ENCODE measurements at regions not wholly inside any gene's neighbourhood (a gene's known extent, or its start where the extent isn't known, plus 50 kb on each side); places are given as distances from the start of the nearest gene placed in this dataset.

DNA sequence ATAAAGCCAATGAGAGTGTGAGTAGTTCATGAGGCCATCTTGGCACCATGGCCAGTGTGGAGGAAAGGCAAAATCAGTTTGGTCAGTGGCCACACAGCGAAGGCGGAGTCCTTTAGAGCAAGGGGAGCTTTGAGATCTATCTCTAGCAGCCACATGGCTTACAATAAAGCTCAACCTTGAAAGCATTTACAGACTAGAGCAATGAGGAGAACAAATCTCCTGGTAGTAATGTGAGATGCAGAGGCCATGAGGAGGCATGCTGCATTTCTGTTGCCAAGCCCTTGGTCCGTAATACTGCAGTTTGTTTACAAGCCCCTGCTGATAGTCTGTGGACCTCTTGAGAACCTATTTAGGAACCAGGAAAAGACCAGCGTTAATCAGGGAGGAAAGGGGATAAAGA, 381.5 kb upstream of the C2CD4B start:
- Mint-ChIP-seq H3K4me1 (ENCODE audit: low read depth) (peaks cover 2% of the 10 kb centered on the region), H3K27ac (no peak overlapping the region)

DNA sequence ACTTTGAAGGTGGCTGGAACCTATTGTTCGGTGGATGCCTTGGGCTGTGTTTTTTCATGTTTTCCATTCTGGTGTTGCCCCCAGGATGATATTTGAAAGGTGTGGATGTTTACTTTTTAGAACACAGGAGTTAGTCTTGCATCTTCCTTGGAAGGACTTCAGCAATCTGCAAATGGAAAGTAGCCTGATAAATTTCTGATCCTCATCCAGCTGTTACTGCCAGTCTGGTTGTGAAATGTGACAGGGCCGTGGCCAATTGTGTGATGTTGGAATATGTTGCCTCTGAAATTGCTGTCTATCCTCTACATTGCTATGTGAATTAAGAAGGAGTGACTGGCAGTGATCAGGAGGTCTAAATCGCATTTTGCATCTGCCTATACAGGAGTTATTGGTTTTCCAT, 382.5 kb upstream of the C2CD4B start:
- Mint-ChIP-seq H3K27ac (no peak overlapping the region), H3K4me3 (no peak overlapping the region), H3K36me3 (ENCODE audit: low read depth) (no peaks in the 10 kb centered on the region), H3K9me3 (peaks cover 5% of the 10 kb centered on the region), H3K27me3 (peaks cover 18% of the 10 kb centered on the region), H3K4me1 (ENCODE audit: low read depth) (peaks cover 2% of the 10 kb centered on the region)
- no peak for DNase-seq

More for the DNA sequence above, 381.5 kb upstream of the C2CD4B start:
- Mint-ChIP-seq H3K4me3 (no peak overlapping the region), H3K27me3 (peaks cover 13% of the 10 kb centered on the region), H3K36me3 (ENCODE audit: low read depth) (no peaks in the 10 kb centered on the region), H3K9me3 (no peaks in the 10 kb centered on the region)
- no peak for DNase-seq

DNA sequence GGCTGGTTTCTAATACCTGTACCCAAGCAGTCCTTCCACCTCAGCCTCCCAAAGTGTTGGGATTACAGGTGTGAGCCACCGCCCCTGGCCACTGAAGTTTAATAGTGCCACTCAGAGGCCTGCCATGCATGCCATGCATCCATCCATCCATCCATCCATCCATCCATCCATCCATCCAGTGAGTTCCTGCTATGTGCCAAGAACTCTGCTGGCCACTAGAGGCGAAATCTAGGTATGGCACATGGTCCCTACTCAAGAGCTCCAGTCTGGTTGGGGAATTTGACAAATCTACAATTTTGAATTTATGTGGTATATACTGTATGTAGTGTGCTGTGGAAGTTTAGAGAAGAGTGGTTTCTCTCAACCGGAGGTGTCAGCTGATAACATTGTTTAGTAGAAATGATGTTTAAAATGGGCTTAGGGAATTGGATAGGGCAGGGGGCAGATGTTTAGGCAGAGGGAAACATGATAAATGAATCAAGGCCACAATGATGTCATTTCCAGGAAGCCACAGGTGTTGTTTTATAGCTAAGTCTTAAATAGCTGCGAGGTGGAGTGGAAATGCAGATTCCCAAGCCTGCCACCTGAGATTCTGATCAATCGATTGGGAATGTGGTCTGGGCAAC, 384.4 kb upstream of the C2CD4B start:
- no peak overlapping the region for H3K4me3 Mint-ChIP-seq
- peaks cover 18% of the 10 kb centered on the region for H3K27me3 Mint-ChIP-seq
- no peak for DNase-seq
- peaks cover 6% of the 10 kb centered on the region for H3K9me3 Mint-ChIP-seq
- H3K27ac Mint-ChIP-seq: no peak overlapping the region
- peaks cover 2% of the 10 kb centered on the region for H3K4me1 Mint-ChIP-seq (ENCODE audit: low read depth)
- H3K36me3 Mint-ChIP-seq (ENCODE audit: low read depth): no peaks in the 10 kb centered on the region

DNA sequence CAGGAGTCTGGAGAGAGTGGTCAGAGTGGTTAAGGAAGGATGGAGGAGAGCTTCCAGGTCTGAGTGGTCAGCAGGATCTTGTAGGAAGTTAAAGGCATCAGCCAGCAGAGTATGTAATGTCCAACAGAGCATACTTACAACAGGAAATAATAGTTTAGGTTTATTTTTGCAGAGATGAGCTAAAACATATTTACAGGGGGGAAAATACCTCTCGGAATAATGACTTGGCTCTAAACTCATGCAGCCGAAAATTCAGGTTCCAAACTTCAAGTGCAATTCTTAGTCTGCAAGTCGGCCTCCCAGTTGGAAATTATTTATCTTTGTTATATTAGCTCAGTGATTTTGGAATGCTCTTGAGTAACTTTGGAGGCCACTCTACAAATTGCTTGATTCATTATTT, 385.0 kb upstream of the C2CD4B start:
- Mint-ChIP-seq H3K9me3 (peaks cover 6% of the 10 kb centered on the region), H3K27me3 (peaks cover 18% of the 10 kb centered on the region), H3K4me1 (ENCODE audit: low read depth) (peaks cover 2% of the 10 kb centered on the region), H3K4me3 (no peak overlapping the region), H3K27ac (no peak overlapping the region), H3K36me3 (ENCODE audit: low read depth) (no peaks in the 10 kb centered on the region)
- no peak for DNase-seq

DNA sequence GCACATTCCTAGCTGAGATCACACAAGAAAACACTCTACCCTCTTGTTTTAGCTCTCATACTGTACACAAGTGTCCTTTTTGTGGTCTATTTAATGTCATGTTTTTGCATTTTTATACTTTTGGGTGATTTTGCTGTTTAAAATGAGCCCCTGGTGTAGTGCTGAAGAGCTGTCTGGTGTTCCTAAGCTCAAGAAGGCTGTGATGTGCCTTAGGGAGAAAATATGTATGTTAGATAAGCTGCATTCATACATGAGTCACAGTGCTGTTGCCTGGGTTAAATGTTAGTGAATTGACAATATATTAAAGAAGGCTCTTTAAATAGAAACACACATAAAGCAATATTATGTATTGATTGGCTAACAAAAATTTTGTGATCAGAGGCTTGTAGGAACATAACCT, 387.4 kb upstream of the C2CD4B start:
- Mint-ChIP-seq H3K4me1 (ENCODE audit: low read depth) (peaks cover 2% of the 10 kb centered on the region), H3K36me3 (ENCODE audit: low read depth) (no peaks in the 10 kb centered on the region), H3K27me3 (peaks cover 25% of the 10 kb centered on the region), H3K4me3 (no peak overlapping the region), H3K27ac (no peak overlapping the region), H3K9me3 (peaks cover 6% of the 10 kb centered on the region)
- no peak for DNase-seq

DNA sequence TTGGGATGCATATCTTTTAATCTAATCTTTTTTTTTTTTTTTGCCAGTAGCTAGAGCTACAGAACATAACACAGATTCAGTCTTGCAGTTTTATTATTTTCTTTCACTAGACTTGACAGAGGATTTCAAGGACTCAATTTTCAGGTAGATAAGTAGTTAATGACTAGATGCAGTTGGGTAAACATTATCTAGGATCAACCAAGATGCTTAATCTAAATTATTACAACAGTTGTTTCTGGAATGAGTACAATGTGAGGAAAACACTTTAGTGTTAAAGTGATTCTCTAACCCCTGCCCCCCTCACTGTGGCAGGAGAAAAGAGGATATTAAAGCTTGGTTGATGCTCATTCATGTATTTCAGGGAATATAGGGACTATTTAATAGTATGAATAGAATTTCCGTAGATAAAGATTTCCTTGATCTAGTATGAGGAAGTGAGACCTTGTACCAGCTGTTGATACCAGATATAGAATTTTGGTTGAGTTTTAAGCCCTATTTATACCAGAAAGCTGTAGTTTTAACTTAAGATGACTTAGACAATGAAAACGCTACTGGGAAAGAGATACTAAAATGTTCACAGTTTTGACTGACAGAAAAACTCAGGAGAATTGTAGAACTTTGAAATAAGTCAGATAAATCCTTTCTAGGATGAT, 389.0 kb upstream of the C2CD4B start:
- Mint-ChIP-seq H3K36me3 (ENCODE audit: low read depth) (no peaks in the 10 kb centered on the region), H3K4me1 (ENCODE audit: low read depth) (peaks cover 2% of the 10 kb centered on the region), H3K27ac (no peak overlapping the region), H3K9me3 (peaks cover 6% of the 10 kb centered on the region), H3K27me3 (peaks cover 24% of the 10 kb centered on the region), H3K4me3 (no peak overlapping the region)
- DNase-seq: no peak

DNA sequence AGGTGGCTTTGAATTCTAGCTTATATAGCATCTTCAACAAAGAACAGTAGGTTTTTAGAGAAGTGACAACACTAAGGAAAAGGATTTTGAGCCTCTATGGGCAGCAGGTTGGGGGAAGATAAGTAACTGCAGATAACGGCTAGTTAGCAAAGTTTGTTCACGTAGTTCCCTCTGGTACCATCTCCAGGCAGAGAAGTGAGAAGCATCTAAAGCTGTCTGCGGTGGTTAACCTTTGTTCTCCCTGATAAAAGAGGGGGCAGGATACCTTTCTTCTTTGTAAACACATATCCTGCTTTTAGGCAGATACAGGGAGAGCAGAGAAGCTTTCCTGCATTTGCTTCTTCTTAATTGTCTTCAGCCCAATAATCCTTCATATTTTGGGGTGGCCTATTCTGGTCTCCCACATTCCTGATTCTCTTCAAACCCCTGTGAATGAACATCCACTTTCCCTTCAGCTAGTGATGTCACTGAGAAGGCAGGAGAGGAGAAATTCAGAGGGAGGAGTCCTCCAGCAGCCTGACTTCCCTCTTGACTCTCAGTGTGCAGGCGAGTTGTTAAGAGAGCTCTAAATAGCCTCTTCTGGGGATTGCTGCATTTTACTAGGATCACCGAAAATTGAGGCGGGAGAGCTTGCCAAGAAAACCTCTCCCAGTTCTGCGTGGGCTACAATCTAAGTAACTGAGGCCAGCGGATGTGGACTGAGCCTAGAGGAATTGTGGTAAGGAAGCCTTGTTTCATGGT, 393.7 kb upstream of the C2CD4B start:
- Mint-ChIP-seq H3K4me1 (ENCODE audit: low read depth) (no peaks in the 10 kb centered on the region), H3K9me3 (no peaks in the 10 kb centered on the region), H3K27ac (no peak overlapping the region), H3K36me3 (ENCODE audit: low read depth) (no peaks in the 10 kb centered on the region), H3K27me3 (peaks cover 27% of the 10 kb centered on the region), H3K4me3 (no peak overlapping the region)
- no peak for DNase-seq

DNA sequence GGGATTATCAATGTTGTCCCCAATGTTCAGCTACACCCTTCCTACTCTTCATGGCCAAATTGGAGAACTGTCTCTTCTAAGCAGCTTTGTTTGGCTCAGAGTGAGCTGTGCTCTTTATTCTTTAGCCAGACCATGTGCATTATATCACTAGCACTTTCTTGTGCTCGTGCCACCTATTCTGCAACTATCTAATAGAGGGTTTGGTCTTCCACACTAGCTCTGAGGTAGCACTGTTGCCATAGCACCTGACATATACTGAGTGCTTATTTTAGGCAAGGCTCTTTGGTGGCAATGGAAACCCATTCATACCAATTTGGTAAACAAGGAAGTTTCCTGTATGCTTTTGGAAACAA, 394.3 kb upstream of the C2CD4B start:
- Mint-ChIP-seq H3K4me1 (ENCODE audit: low read depth) (no peaks in the 10 kb centered on the region), H3K36me3 (ENCODE audit: low read depth) (no peaks in the 10 kb centered on the region), H3K9me3 (no peaks in the 10 kb centered on the region), H3K4me3 (no peak overlapping the region), H3K27me3 (peaks cover 31% of the 10 kb centered on the region), H3K27ac (no peak overlapping the region)
- no peak for DNase-seq

DNA sequence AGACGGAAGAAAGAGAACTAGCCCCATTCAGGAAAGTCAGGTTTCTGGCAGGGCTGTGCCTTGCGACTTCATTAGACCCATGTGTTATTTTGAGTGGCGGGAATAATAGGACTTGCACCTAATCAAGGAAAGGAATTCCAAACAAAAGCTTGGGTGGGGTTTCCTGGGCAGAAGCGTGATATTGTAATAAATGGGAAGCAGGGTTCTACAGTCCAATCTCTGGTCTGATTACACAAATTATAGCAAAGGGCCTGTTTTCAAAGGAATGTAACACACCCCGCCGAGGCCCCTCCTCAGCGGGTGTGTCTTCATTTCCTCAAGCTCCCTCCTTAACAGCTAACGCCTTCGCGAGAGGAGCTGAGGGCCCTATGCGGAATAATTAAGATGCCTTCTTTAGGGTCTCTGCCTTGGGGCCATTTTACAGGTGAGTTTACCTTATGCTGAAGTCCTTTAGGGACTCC, 396.0 kb upstream of the C2CD4B start:
- no peaks in the 10 kb centered on the region for H3K9me3 Mint-ChIP-seq
- peaks cover 34% of the 10 kb centered on the region for H3K27me3 Mint-ChIP-seq
- no peaks in the 10 kb centered on the region for H3K4me1 Mint-ChIP-seq (ENCODE audit: low read depth)
- H3K4me3 Mint-ChIP-seq: no peak overlapping the region
- no peaks in the 10 kb centered on the region for H3K36me3 Mint-ChIP-seq (ENCODE audit: low read depth)
- H3K27ac Mint-ChIP-seq: no peak overlapping the region
- DNase-seq: no peak

DNA sequence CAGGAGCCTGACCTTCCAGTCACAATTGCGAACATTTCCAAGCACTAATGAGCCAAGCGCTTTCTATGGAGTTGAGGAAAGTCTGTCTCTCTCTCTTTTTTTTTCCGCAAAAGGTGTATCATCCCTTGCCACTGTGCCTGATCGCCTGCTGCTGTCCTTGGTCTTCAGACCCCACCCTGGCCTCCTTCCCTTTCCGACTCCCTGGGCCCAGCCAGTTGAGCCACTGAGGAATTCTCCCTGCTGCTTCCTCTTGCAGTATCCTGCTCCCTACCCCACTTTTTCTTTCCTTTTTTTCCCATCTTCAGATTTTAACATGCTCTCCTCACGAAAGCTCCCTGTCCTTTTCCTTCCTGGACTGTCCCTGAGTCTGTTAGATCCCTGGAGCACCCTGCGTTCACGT, 396.5 kb upstream of the C2CD4B start:
- peaks cover 34% of the 10 kb centered on the region for H3K27me3 Mint-ChIP-seq
- no peaks in the 10 kb centered on the region for H3K9me3 Mint-ChIP-seq
- H3K4me1 Mint-ChIP-seq (ENCODE audit: low read depth): no peaks in the 10 kb centered on the region
- H3K36me3 Mint-ChIP-seq (ENCODE audit: low read depth): no peaks in the 10 kb centered on the region
- no peak overlapping the region for H3K4me3 Mint-ChIP-seq
- no peak overlapping the region for H3K27ac Mint-ChIP-seq
- DNase-seq: no peak

DNA sequence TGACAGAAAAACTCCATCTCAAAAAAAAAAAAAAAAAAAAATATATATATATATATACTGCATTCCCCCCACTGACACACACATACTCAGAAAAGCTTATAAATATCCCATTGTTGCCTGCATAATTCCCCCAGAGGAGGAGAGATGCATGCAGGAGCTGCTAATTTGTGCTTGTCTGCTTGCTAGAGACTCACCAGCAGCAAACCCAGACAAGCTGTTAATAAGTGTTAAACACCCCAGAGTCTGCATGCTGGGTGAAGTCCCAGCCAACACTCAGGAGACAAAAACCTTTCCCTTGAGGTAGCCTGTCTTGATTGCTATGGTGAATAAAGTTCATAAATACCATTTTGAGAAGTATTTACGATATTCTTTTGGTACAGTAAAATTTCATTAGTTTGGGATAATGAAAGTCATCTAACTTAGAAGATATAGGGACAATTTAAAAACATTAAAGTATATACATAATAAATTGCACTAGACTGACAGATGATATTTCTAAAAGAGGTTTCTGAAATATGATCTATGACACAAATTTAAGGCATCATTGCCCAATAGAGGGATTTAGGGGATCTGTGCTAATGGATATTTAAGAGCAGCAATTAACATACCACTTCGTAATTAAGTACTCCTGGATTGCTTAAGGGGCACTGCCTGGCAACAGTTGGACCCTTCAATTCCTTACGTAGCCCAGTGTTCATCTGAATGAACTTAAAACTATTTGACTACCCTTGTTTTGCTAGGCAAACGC, 400.0 kb upstream of the C2CD4B start:
- H3K4me1 Mint-ChIP-seq (ENCODE audit: low read depth): no peaks in the 10 kb centered on the region
- no peak overlapping the region for H3K4me3 Mint-ChIP-seq
- DNase-seq: no peak

DNA sequence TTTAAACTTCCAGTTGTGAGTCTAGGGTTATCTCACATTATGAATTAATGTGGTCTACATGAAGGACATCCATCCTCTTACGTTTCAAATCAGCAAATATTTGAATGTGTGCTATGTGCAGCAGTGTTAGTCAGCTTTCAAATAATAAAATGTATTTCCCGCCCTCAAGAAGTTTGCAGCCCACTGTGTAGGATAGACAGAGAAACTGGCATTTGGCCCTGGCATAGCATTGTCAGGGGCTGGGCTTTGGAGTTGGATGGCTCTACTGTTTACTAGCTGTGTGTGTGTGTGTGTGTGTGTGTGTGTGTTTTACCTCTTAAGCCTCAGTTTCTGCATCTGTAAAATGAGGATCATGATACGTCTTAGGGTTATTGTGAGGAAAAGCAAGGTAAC, 400.5 kb upstream of the C2CD4B start:
- no peaks in the 10 kb centered on the region for H3K4me1 Mint-ChIP-seq (ENCODE audit: low read depth)
- peaks cover 30% of the 10 kb centered on the region for H3K27me3 Mint-ChIP-seq
- no peak overlapping the region for H3K4me3 Mint-ChIP-seq
- no peaks in the 10 kb centered on the region for H3K9me3 Mint-ChIP-seq
- no peak overlapping the region for H3K27ac Mint-ChIP-seq
- no peak for DNase-seq
- no peaks in the 10 kb centered on the region for H3K36me3 Mint-ChIP-seq (ENCODE audit: low read depth)

More for the DNA sequence above, 400.0 kb upstream of the C2CD4B start:
- Mint-ChIP-seq H3K9me3 (no peaks in the 10 kb centered on the region), H3K36me3 (ENCODE audit: low read depth) (no peaks in the 10 kb centered on the region), H3K27me3 (peaks cover 30% of the 10 kb centered on the region), H3K27ac (no peak overlapping the region)

DNA sequence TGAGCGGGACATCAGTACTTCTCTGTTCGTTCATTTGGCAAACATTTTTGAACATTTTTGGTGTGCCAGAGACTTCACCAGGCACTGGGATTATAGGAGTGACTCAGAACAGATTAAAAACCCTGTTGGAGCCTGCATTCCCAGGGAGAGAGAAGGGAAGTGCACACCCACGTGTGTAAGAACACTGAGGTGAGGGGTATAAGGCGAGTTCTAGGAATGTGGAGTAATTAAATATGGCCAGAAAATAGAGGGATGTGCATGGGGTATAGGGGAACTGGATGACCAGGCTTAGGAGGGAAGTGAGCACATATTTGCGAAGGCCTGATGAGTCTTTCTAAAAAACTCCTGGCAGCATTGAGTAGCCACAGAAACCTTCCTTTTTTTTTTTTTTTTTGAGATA, 401.2 kb upstream of the C2CD4B start:
- peaks cover 29% of the 10 kb centered on the region for H3K27me3 Mint-ChIP-seq
- H3K4me3 Mint-ChIP-seq: no peak overlapping the region
- no peak for DNase-seq
- H3K36me3 Mint-ChIP-seq (ENCODE audit: low read depth): no peaks in the 10 kb centered on the region
- H3K27ac Mint-ChIP-seq: no peak overlapping the region
- H3K9me3 Mint-ChIP-seq: no peaks in the 10 kb centered on the region
- H3K4me1 Mint-ChIP-seq (ENCODE audit: low read depth): no peaks in the 10 kb centered on the region

DNA sequence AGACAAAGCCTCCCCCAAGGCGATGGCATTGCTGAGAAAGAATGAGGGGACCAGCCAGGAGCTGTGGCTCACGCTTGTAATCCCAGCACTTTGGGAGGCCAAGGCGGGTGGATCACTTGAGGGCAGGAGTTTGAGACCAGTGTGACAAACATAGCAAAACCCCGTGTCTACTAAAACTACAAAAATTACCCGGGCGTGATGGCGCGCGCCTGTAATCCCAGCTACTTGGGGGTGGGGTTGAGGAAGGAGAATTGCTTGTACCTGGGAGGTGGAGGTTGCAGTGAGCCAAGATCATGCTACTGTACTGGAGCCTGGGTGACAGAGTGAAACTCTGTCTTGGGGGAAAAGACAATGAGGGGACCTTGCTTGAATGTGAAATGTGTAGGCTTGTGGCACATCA, 402.4 kb upstream of the C2CD4B start:
- no peak for DNase-seq
- no peaks in the 10 kb centered on the region for H3K9me3 Mint-ChIP-seq
- H3K4me1 Mint-ChIP-seq (ENCODE audit: low read depth): no peaks in the 10 kb centered on the region
- H3K36me3 Mint-ChIP-seq (ENCODE audit: low read depth): no peaks in the 10 kb centered on the region
- H3K27ac Mint-ChIP-seq: no peak overlapping the region
- no peak overlapping the region for H3K4me3 Mint-ChIP-seq
- peaks cover 26% of the 10 kb centered on the region for H3K27me3 Mint-ChIP-seq

DNA sequence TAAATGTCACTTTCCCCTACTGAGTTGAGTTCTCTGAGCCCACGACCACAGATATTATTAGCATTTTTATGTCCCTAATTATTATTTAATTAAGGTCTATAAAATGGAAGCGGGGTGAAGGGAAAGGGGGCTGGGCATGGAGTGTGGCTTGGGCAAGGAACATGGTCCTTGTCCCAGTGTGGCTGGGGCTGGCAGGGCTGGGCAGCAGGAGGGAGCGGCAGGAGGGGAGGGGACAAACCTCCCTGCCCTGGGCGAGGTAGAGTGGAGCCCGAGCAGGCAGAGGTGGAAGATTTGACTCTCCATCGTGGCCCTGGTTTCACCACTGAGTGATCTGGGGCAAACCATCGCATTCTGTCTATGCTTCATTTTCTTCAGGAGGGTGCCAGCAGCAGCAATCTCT, 402.9 kb upstream of the C2CD4B start:
- peaks cover 30% of the 10 kb centered on the region for H3K27me3 Mint-ChIP-seq
- no peaks in the 10 kb centered on the region for H3K4me1 Mint-ChIP-seq (ENCODE audit: low read depth)
- no peak for DNase-seq
- no peaks in the 10 kb centered on the region for H3K36me3 Mint-ChIP-seq (ENCODE audit: low read depth)
- H3K9me3 Mint-ChIP-seq: no peaks in the 10 kb centered on the region
- H3K4me3 Mint-ChIP-seq: no peak overlapping the region
- H3K27ac Mint-ChIP-seq: no peak overlapping the region

All from activated T-cell treated with anti-CD3 and anti-CD28 coated beads, Interleukin-2, amount 50 U/mL, for 24 hours (primary cell).